Activated T-helper 1 cell treated with anti-CD3 and anti-CD28 coated beads, Interleukin-2, amount 50 U/mL, for 16 hours (primary cell): ENCODE measurements at regions not wholly inside any gene's neighbourhood (a gene's known extent, or its start where the extent isn't known, plus 50 kb on each side); places are given as distances from the start of the nearest gene placed in this dataset.
"Not testable (repeated sequence)": the region's sequence is repeated elsewhere in the genome, so short reads cannot be mapped to it uniquely, and the experiment has no call there.

Experiments used
- DNase-seq, 2 donors: peaks; one replicate each; pipeline ENCODE4 v3.0.0-alpha.2; 2020; ENCODE audit warnings: low read depth in 1 of 2, low spot score in 1 of 2

DNA sequence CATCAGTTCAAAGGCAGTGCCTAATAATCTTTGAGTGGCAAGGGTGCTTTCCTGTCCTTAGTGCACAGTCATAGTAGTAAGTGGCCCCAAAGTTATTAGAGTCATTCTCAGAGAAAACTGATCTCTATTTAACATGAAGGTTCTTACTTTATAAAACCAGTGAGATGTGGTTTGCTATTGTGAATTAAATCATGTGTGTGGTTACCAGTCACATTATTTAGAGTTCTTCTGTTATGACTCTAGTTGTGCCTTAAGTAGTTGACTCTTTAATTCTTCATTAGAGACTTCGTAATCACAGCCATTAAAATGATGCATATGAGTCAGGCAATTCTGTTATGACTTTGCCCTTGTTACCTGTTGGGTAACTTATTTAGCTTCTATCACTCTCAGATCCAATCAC, 1392.9 kb upstream of the ACVR2A start:
- no peak for DNase-seq

DNA sequence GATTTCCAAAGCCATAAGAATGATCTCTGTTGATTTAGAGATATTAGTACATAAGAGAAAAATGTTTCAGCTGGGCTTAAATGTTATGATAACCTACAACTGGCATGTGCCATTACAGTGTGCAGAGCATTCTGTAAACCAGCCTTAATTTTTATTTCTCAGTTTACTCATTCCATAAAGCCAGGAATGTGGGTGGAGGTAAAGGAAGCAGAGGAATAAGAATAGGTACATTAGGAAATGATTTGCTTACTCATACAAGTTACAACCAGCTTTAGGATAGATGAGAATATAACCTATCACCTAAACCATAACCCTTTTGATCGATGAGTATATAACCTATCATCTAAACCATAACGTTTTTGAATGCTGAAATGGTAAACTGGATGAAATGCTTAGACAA, 1394.7 kb upstream of the ACVR2A start:
- no peak for DNase-seq

DNA sequence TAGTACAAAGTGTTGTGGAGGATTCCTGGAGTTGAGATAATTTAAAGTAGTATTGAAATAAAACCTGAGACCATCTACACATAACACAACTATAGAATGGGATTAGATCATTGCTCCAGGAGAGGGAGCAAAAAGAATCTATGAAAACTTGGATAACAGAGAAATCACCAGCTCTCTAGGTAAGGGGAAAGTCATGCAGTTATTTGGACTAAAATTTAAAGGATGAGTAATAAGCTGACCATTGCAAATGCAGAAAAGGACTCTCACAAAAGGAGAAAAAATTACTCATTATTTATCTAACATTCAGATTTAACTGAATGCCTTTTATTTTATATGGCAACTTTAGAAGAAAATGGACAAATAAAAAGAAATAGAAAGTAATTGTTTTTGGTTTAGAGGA, 1399.8 kb upstream of the ACVR2A start:
- DNase-seq = no peak

DNA sequence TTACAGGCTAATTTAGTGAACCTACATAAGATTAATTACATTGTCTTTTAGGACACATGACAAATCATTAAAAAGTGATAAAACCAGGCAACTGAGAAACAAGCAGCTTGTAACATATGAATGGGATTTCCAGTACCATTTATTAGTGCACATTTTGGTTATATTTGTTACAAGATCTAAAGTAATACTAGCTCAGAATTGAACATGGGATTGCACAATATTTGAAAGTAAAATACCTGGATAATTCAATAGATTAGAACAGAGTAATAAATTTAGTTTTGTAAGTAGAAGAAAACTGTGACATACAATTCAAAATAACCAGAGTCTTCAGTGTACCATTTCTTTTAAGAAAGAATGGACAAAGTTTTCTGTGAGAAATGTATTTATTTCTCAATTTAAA, 1400.7 kb upstream of the ACVR2A start:
- DNase-seq = no peak

DNA sequence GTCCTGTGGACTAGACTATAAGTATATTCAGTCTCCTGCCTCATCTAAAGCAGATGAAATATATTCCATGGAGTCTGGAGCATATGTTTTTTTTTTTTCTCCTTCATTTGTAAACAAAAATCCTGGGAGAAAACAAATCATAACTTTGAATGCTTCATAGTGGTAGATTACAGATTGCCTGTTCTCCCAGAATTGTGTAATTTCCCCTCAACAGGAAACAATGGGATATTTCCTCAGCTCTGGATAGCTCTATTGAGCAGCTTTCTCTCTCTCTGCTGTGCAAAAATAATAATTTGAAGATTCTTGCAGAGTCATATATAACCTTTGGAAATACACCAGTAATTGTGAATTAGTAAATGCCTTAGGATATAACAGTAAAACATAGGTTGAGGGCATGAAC, 1406.6 kb upstream of the ACVR2A start:
- DNase-seq = no peak

DNA sequence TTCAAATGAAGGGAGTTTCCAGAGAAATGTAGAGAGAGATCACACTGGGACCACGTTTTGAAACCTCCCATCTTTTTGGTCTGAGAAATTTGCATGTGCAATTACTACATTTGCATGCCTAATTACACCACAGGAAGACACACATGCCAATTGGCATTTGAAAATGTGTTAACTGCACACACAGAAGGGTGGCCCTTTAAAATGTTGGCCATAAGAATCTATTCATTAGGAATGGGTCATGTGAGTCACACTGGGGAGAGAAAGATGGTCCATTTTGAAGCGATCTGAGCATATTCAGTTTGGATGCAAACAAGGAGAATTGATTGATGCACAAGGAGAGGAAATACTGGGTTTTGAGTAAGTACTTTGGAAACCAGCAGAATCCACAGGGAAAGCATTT, 1407.1 kb upstream of the ACVR2A start:
- no peak for DNase-seq

DNA sequence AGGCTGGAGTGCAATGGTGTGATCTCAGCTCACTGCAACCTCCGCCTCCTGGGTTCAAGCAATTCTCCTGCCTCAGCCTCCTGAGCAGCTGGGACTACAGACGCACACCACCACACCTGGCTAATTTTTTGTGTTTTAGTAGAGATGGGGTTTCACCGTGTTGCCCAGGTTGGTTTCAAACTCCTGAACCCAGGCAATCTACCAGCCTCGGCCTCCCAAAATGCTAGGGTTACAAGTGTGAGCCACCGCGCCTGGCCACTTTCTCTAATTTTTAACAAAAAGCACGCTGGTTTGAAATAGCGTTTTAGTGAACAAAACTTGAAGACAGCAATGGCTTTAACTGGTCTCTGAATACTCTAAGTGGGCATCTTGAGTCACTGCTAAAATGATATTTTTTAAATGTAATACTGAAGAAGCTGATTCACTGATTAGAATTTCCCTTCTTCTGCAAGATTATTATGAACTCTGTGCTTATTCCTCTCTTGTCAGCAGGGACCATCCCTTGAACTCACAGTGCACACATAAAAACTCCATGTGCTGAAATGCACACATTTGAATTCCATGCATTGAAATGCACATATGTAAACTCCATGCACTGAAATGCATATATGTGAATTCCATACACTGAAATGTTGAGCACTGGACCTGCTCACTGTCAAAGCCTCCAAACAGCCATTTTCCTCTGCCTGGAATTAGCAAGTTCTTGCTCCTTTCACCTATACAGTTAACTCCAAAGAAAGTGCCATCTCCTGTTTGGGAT, 1411.5 kb upstream of the ACVR2A start:
- no peak for DNase-seq

DNA sequence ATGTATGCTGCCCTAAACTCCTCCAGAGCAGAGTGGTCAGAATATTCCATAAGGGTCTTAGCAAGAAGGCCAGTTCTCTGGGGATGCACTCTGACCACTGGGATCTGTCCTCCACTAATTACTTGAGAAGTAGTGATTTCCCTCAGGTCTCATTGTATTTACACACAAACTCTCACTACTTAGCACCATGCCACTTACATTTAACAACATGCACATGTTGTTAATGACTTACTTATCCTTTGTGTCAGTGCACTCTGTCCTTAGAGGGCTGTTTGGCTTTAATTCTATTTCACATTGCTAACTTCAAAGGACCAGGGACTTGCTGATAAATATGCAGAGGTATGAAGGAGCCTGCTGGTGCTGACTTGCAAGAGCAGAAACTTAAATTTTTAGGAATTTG, 1415.5 kb upstream of the ACVR2A start:
- no peak for DNase-seq

DNA sequence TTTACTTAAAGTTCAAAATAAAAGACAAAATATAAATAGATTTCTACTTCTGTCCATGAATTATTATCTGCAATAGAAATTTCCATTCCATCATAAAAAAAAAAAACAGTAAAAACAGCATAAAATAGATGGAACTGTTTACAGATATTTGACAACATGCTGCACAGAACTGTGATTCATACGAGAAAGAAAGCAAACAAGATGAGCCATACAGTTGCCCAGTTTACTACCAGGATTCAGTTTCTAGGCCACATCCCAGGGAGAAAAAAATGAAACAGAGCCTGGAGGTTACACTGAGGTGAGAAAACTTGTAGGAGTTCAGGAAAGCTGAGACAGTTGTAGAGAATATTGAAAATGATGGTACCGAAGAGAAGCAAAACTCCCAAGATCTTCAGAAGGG, 1426.9 kb upstream of the ACVR2A start:
- DNase-seq = no peak

DNA sequence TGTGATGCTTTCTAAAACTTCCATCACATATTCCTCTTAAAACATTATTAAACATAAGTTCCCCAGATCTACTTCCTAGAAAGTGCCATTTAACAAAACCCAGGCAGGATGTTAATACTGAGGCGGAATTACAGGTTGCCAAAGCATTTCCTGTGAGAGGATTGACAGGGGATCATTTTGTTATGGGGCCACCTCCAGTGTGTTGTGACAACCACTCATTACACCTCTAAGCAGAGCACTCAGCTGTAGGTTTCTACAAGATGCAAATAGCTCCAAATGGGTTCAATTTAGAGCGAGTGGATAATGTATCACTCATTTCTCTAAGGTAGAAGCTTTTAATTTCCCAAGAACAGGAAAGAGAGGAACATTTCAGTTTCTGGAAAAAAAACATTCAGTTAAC, 1429.5 kb upstream of the ACVR2A start:
- DNase-seq = no peak

DNA sequence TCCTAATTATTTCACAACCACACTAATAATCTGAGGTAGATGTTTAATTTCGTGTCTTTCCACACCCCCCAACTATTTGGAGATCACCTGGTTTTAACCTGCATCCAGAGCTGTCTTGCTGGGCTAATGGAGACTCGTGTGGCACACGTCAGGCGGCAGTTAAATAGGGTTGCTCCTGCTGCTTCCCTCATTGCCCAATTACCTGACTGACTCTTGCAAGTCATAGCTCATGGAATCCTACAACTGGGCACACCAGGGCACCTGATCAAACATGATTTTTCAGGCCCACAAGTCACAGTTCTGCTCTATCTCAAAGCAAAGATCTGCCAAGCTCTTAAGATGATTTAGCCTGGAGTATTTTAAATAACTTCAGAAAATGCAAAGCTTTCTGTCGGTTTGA, 1430.4 kb upstream of the ACVR2A start:
- DNase-seq = no peak

DNA sequence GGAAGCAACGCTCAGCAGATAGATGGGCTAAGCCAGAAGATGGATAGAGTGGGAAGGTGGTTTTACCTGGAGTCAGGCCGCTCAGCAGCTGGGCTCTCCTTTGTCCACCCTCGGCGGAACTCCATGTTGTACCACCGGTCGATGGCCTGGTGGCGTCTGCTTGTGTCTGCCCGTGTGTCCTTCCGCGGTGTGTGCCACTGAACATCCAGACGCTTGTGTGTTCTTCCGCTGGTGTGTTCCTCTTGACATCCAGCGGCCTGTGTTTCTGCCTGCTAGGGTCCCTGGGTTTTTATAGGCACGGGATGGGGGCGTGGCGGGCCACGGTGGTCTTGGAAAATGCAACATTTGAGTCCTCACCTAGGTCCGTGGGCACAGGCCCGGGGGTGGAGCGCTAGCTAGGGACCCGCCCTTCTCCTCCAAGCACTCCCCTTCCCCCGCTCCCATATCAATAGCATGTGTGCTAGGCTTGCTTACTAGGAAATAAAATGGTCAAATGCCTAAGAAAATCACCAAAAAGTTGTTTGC, 1431.7 kb upstream of the ACVR2A start:
- no peak for DNase-seq

DNA sequence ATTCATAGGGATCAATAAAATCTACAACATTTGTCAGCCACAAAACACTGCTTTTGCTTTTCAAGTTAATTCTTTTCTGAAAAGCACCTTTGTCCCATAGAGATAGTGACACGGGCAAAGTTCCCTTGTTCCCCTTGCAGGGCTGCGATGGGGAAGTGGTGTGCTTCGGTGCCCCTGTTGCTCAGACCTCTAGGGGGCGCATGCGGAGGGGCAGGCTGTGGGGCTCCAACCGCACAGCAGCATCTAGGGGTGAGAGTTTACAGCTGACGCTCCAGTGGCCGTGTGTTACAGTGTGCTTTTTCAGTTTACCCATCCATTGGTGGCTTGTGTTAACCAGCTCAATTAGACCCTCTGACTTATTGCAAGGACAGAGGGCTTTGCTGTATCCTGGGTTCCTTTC, 1432.2 kb upstream of the ACVR2A start:
- no peak for DNase-seq

DNA sequence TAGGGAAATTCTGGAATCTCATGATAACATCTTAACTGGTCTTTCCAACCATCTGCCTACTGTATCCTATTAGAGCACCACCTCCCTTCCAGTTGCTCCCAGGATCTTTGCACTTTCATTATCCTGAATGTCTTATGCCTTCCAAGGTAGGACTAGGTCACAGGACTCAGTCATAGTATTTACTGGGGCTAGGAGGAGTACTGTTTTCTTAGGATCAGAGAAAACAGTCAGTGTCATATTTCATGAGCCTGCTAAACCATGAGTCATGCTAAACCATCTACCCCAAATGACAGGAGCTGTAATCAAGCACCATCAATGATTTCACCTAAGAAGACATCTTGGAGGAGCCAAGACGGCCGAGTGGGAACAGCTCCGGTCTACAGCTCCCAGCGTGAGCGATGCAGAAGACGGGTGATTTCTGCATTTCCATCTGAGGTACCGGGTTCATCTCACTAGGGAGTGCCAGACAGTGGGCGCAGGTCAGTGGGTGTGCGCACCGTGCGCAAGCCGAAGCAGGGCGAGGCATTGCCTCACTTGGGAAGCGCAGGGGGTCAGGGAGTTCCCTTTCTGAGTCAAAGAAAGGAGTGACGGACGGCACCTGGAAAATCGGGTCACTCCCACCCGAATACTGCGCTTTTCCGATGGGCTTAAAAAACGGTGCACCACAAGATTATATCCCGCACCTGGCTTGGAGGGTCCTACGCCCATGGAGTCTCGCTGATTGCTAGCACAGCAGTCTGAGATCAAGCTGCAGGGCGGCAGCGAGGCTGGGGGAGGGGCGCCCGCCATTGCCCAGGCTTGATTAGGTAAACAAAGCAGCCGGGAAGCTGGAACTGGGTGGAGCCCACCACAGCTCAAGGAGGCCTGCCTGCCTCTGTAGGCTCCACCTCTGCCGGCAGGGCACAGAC, 1439.2 kb upstream of the ACVR2A start:
- not testable (repeated sequence) for DNase-seq

DNA sequence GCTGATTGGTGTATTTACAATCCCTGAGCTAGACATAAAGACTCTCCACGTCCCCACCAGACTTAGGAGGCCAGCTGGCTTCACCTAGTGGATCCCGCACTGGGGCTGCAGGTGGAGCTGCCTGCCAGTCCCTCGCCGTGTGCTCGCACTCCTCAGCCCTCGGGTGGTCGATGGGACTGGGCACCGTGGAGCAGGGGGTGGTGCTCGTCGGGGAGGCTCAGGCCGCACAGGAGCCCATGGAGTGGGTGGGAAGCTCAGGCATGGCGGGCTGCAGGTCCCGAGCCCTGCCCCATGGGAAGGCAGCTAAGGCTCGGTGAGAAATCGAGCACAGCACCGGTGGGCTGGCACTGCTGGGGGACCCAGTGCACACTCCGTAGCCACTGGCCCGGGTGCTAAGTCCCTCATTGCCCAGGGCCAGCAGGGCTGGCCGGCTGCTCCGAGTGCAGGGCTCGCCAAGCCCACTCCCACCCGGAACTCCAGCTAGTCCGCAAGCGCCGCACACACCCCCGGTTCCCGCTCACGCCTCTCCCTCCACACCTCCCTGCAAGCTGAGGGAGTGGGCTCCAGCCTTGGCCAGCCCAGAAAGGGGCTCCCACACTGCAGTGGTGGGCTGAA, 1441.2 kb upstream of the ACVR2A start:
- DNase-seq = not testable (repeated sequence)

DNA sequence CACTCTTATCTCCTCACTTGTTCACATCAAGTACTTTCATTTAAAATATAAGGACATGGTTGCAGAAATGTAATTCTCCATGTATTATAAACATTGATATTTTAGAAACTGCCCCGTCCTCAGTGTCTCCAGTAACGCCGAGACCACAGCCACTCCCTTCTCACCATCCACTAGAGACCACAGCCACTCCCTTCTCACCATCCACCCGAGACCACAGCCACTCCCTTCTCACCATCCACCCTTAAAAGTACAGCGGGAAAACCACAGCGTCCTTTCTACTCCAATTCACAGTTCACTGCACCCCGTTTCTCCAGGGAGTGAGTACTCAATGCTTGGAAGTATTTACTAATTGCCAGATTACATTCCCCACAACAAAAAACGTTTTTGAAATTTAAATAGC, 1452.2 kb upstream of the ACVR2A start:
- DNase-seq = no peak

DNA sequence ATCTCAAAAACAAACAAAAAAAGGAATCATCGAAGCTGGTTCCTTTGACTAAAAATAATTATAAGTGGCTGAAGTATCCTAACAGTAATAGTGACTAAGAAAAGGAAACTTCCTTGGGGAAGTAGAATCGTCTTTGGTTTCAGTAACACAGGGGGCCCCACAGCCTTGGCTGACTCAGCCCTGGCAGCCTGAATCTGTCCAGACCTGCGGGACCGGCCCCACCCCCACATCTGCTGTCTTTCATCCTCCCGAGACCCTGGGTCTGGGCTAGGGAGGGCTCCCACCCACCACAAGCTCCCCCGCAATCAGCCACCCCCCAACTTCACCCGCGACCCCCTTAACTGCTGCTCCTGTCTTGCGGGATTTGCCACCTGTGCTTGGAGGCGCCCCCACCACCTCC, 1452.6 kb upstream of the ACVR2A start:
- no peak for DNase-seq

DNA sequence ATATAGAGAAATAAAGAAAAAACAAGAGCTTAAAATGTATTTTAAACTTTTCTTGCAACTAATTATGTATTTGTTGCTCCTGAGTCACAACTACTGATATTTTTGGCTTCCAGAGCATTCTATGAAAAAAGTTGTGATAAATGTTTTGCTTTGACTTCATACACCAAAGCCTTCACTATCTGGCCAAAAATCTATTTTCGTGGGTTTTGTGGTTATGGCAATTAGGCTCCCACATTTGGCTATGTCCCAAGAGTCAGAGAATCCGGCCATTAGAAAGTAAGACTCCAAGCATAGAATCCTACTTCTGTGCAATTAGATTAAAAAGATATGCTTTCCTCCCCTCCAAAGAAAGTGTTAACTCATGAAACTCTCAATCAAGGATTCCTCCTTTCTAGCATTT, 1456.1 kb upstream of the ACVR2A start:
- DNase-seq = no peak

DNA sequence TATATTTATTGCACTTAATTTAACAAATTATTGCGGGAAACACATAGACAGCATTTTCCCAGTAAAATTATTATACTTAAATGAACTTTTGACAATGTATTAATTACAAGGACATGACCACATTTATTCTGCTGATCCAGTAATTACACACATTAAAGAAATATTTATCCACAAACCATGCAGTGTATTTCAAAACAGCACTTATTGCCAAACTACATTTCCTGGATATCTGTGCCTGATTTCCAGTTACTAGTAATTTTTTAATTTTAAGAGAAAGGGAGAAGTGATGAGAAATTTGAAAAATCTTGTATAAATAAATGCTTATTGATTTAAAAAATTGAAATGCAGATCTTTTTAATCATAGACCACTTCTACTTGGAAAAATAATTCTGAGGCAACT, 1458.7 kb upstream of the ACVR2A start:
- no peak for DNase-seq

DNA sequence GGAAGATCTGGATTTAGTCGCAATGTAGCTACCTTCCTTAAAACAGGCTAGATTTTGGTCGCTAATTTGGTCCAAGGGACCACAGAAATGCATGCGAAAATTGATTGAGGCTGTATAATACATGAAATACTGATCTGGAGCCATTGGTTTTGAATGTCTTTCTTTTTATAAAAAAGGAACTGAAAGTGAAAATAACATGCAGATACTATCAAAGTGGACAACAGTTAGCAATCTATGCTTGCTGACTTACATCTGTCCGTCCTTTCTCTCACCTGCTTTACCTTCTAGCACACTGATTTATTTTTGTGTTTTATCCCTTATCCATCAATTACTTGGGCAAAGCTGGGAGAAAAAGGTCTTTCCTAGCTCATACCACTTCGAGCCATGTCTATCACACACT, 1459.8 kb upstream of the ACVR2A start:
- DNase-seq = no peak

DNA sequence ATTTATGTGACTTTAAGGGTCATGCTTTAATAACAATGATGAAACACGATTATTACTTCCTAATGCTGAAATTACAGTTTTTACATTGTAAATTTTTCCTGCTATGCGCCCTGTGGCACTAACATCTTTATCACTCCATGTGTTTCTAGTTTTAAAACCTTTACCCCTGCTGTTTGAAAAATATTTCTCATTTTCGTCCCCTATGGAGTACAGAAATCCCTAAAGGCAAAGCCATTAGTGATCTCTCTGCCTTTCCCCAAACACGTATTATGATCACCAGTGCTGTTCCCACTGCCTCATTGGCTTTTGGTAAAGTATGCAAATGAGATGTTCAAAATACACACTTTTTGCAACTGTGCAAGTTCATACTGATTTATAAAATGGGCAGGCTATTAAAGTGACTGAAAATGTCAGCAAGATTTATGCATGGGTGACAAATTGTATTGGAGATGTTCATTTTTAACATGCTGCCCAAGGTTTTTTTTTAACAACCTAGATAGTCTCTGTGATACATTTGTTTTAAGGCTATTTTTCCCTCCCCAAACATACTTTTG, 1468.2 kb upstream of the ACVR2A start:
- DNase-seq = no peak

DNA sequence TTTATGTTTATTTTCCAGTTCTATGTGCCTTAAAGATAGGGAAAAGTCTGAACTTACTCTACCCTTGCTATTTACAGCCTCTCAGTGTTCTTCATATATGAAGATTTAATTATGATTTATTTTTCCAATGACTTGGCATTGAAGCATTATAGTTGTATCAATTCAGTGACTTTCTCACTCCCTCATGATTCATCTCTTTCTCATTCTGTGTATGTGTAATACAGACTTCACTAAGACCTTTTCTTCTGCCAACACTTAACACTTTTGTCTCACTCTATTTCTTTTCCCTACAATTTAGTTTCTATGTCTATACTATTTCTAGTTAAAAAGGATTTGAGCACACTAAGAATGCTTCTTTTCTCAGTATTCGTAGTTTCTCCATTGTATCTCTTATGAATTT, 1470.3 kb upstream of the ACVR2A start:
- DNase-seq = no peak
